ENCODE measurements at regions not wholly inside any gene's neighbourhood (a gene's known extent, or its start where the extent isn't known, plus 50 kb on each side); places are given as distances from the start of the nearest gene placed in this dataset.
A peak's percentile ranks its signal among the peaks of the same experiment; 100 is the strongest.

DNA sequence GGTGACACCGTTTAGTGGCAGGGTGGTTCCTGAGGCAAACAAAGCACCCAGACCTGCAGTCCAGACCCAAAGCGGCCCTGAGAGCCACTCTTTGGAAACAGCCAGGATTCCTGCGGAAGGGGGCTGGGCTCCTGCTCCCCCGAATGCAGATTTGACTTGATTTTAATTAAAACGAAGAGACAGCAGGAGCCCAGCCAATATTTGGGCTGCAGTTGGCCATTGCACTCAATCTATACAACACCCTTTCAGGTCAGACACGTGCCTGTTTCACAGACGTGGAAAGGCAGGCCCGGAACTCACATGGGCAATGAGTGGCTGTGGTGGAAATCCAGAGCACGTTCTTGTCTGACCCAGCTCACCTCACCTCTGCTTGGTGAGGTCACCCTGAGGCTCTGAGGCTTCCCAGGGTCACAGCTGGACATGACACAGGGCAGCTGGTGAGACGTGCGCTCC, 122.4 kb downstream of the NDUFA10 start:
- Mint-ChIP-seq H3K4me1 (peaks cover 23% of the 10 kb centered on the region), H3K36me3 (ENCODE audit: low read depth) (peaks cover 6% of the 10 kb centered on the region; the same call in 1 of the 3 replicates), H3K27ac (peak overlapping the region; percentile 80; the same call in 1 of the 2 replicates), H3K9me3 (peaks cover 14% of the 10 kb centered on the region), H3K27me3 (ENCODE audit: insufficient read depth, low read depth, poor library complexity) (peaks cover 11% of the 10 kb centered on the region), H3K4me3 (peak overlapping the region; percentile 34; the same call in 2 of the 3 replicates)
- Histone ChIP-seq H3K79me2 (replicated peaks; ENCODE audit: insufficient read depth) (no peaks in the 10 kb centered on the region), H2AFZ (peak overlapping the region; percentile 97), H3K27ac (ENCODE audit: low read depth) (no peak overlapping the region), H3K9me2 (ENCODE audit: insufficient read depth) (peaks cover 11% of the 10 kb centered on the region; the same call in 1 of the 2 replicates), H3K27me3 (ENCODE audit: insufficient read depth) (no peaks in the 10 kb centered on the region), H4K20me1 (replicated peaks; ENCODE audit: insufficient read depth) (no peaks in the 10 kb centered on the region), H3K4me2 (peak overlapping the region; percentile 70), H3K4me1 (ENCODE audit: insufficient read depth) (peaks cover 24% of the 10 kb centered on the region), H3K4me3 (no peak overlapping the region), H3K36me3 (ENCODE audit: insufficient read depth) (no peaks in the 10 kb centered on the region), H3F3A (replicated peaks; ENCODE audit: low read depth) (no peaks in the 10 kb centered on the region)
- peak; percentile 47 for DNase-seq (ENCODE audit: low spot score)
- TF ChIP-seq EZH2phosphoT487 (IDR thresholded peaks at IDR 0.05; ENCODE audit: unreplicated experiment) (no peak), ZNF114 (CRISPR knock-in tag; IDR thresholded peaks at IDR 0.05) (no peak), EZH2 (IDR thresholded peaks at IDR 0.05; ENCODE audit: low read depth, unreplicated experiment) (no peak), POLR2AphosphoS5 (IDR thresholded peaks at IDR 0.05; ENCODE audit: low read depth) (no peak), CTCF (conservative IDR thresholded peaks at IDR 0.05; ENCODE audit: low read depth in 2 of 2) (no peak), JUNB (IDR thresholded peaks at IDR 0.05; ENCODE audit: unreplicated experiment) (no peak), STAT1 (IDR thresholded peaks at IDR 0.05; ENCODE audit: unreplicated experiment) (no peak), ZNF331 (CRISPR knock-in tag; IDR thresholded peaks at IDR 0.05; ENCODE audit: low read depth) (no peak), REST (IDR thresholded peaks at IDR 0.05; ENCODE audit: unreplicated experiment) (no peak), NANOG (IDR thresholded peaks at IDR 0.05; ENCODE audit: borderline replicate concordance) (no peak), CREB1 (CRISPR knock-in tag; IDR thresholded peaks at IDR 0.05; ENCODE audit: low read depth) (no peak)
- TF ChIP-seq, protein P1, sequence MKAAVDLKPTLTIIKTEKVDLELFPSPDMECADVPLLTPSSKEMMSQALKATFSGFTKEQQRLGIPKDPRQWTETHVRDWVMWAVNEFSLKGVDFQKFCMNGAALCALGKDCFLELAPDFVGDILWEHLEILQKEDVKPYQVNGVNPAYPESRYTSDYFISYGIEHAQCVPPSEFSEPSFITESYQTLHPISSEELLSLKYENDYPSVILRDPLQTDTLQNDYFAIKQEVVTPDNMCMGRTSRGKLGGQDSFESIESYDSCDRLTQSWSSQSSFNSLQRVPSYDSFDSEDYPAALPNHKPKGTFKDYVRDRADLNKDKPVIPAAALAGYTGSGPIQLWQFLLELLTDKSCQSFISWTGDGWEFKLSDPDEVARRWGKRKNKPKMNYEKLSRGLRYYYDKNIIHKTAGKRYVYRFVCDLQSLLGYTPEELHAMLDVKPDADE (IDR thresholded peaks at IDR 0.05): no peak
- peak; percentile 84 for ATAC-seq
